GM12891 (cell line): ENCODE measurements at regions not wholly inside any gene's neighbourhood (a gene's known extent, or its start where the extent isn't known, plus 50 kb on each side); places are given as distances from the start of the nearest gene placed in this dataset.

Experiments
- PAX5 ChIP-seq: IDR thresholded peaks from 2 replicates; pipeline ENCODE4 v1.6.1; 2011; ENCODE audit warnings: low read length, moderate library complexity, mild to moderate bottlenecking; ENCODE audit not compliant: insufficient read depth, severe bottlenecking
- POLR2A ChIP-seq: IDR thresholded peaks from 2 replicates; pipeline ENCODE4 v1.6.1; 2011; ENCODE audit warnings: low read depth, low read length, control low read depth
- POLR2AphosphoS5 ChIP-seq: IDR thresholded peaks from 2 replicates; pipeline ENCODE4 v1.6.1; 2011; ENCODE audit warnings: low read depth, low read length, control low read depth
- POU2F2 ChIP-seq: IDR thresholded peaks from 2 replicates; pipeline ENCODE4 v1.6.1; 2011; ENCODE audit warnings: low read depth, mild to moderate bottlenecking, control low read depth, low read length, moderate library complexity
- SPI1 ChIP-seq: IDR thresholded peaks from 2 replicates; pipeline ENCODE4 v1.6.1; 2011; ENCODE audit warnings: low read depth, low read length, control low read depth
- TAF1 ChIP-seq: IDR thresholded peaks from 2 replicates; pipeline ENCODE4 v1.6.1; 2011; ENCODE audit warnings: low read depth, low read length, control low read depth

DNA sequence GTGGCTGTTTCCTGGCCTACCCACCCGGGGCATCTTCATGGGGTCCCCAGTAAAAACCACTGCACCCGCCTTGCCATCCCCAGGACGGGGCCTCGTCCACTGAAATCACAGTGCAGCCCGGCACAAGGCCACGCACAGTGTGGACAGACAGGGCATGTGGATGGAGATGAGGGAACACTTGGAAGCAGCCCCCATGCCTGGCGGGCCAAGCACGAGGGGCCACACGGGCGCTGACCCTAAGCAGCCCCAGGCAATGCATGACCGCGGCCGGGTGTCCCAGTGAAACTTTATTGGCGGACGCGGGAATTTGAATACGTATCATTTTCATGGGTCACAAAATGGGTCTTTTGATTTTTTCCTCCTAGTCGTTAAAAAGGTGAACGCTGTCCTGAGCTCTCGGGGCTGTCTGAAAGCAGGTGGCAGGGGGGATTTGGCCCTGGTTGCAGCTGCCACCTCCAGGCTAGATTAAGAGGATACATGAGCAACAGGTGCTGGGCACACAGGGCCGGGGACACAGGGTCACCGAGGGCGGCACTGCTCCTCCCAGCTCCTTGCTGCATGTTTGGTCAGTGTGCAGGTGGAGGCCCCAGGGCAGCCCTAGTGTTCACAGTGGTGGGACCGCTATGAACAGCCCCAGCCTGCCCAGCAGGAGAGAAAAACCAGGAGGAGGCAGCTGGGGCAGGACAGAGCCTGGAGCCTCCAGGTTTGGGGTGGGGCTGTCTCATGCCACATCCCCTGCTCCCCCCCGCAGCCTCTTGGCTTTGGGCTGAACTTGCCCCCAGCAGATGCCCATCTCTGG lies 74.9 kb upstream of the SLCO4A1 start:
- TF ChIP-seq POLR2A (no peak), TAF1 (no peak), POLR2AphosphoS5 (no peak), POU2F2 (no peak), SPI1 (no peak), PAX5 (no peak)
